Sigmoid colon (tissue), 6 donors: ENCODE measurements at regions not wholly inside any gene's neighbourhood (a gene's known extent, or its start where the extent isn't known, plus 50 kb on each side); places are given as distances from the start of the nearest gene placed in this dataset.

Experiments used
- DNase-seq: peaks from one replicate; pipeline ENCODE4 v3.0.0-alpha.2; 2019
- H3K27ac ChIP-seq, 4 donors: fragments of 200-600 bp; sonication (generic); one replicate each; pipeline ENCODE4 v1.5.1; 2016 to 2019; ENCODE audit warnings: mild to moderate bottlenecking in 1 of 4
- H3K27me3 ChIP-seq, 3 donors: fragments of 200-600 bp; sonication (generic); one replicate each; pipeline ENCODE4 v1.5.1; 2019; ENCODE audit warnings: mild to moderate bottlenecking in 1 of 3
- H3K36me3 ChIP-seq, 4 donors: fragments of 200-600 bp; sonication (generic); one replicate each; pipeline ENCODE4 v1.5.1; 2016 to 2019
- H3K4me1 ChIP-seq, 4 donors: fragments of 200-600 bp; sonication (generic); one replicate each; pipeline ENCODE4 v1.5.1; 2017 to 2019
- H3K4me3 ChIP-seq, 4 donors: fragments of 200-600 bp; sonication (generic); one replicate each; pipeline ENCODE4 v1.5.1; 2017 to 2019; ENCODE audit warnings: mild to moderate bottlenecking in 2 of 4, moderate library complexity in 1 of 4
- H3K9me3 ChIP-seq, 4 donors: fragments of 200-600 bp in 3 of 4; sonication (generic) in 3 of 4; one replicate each; pipeline versions ENCODE4 v1.5.1 to v1.6.1; 2013 to 2019
- EP300 ChIP-seq, 4 donors: sonication (generic); formaldehyde crosslinking; IDR thresholded peaks; one replicate each; pipeline ENCODE4 v1.6.1; 2017; ENCODE audit warnings: antibody characterized with exemption in 4 of 4
- POLR2A ChIP-seq, 2 donors: fragments of 450-650 bp; IDR thresholded peaks; one replicate each; pipeline ENCODE4 v1.6.1; 2016; ENCODE audit warnings: antibody characterized with exemption in 2 of 2, mild to moderate bottlenecking in 2 of 2, moderate library complexity in 2 of 2
- POLR2AphosphoS5 ChIP-seq, 4 donors: sonication (generic); formaldehyde crosslinking; IDR thresholded peaks; one replicate each; pipeline ENCODE4 v1.6.1; 2017; ENCODE audit warnings: antibody characterized with exemption in 4 of 4
- WGBS, 2 donors: extraction: QIAGEN DNeasy Blood & Tissue Kit; methylation state at CpG; one replicate each; pipeline ENCODE4 v1.1.7; 2013; 5-methylcytosine and 5-hydroxymethylcytosine counted together
- intact Hi-C: fragments of 100-400 bp; cut with DNase I; formaldehyde crosslinking; loops from one replicate; pipeline ENCODE4 v1.15.1; 2023
- TF ChIP-seq, protein P1 (sequence below), 4 experiments: fragments of 450-650 bp in 3 of 4; fragments of 200-600 bp in 1 of 4; IDR thresholded peaks; one replicate each; pipeline ENCODE4 v1.5.1; 2016 to 2019; ENCODE audit warnings: antibody characterized with exemption in 4 of 4, mild to moderate bottlenecking in 3 of 4, moderate library complexity in 2 of 4
- donor health status: healthy with polysubstance abuse.
- donor health status: healthy.

DNA sequence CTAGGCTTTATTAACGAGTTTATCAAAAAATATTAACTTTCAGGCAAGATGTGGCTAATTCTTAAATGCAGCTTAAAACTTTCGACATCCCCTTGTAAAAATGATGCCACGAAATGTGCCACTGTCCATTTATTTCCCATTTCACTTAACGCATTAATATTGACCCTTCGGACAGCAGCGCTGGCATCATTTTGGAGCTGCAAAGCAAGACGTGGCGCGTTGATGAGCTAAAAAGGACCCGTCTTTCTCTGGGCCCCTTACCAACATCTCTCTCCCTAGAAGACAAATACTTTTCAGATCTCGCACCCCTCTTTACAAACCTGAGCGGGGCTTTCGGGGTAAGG is 367.9 kb downstream of the MTX2 start:
- 30 to 49% methylated on average over 13 of the region's 13 CpGs for WGBS, 2 donors
- H3K27ac ChIP-seq = peak overlapping the region in 3 of 4 donors; percentile 68 to 80 (median 76)
- H3K4me1 ChIP-seq = peaks cover 0 to 11% (median 3%) of the 10 kb centered on the region in 4 donors
- H3K4me3 ChIP-seq = peak overlapping the region; percentile 52 to 74 (median 65)
- intact Hi-C loops = loop anchor here (5.0 kb wide), 1 partner anchor 370 kb away; the partner anchor contains the start of gene MTX2
- no peaks in the 10 kb centered on the region for H3K36me3 ChIP-seq
- H3K27me3 ChIP-seq = peaks cover 0 to 55% (median 11%) of the 10 kb centered on the region in 3 donors
- no peaks in the 10 kb centered on the region for H3K9me3 ChIP-seq
- TF ChIP-seq POLR2A (IDR thresholded peaks at IDR 0.05) (no peak), POLR2AphosphoS5 (IDR thresholded peaks at IDR 0.05) (no peak), EP300 (IDR thresholded peaks at IDR 0.05) (no peak)
- TF ChIP-seq, protein P1, sequence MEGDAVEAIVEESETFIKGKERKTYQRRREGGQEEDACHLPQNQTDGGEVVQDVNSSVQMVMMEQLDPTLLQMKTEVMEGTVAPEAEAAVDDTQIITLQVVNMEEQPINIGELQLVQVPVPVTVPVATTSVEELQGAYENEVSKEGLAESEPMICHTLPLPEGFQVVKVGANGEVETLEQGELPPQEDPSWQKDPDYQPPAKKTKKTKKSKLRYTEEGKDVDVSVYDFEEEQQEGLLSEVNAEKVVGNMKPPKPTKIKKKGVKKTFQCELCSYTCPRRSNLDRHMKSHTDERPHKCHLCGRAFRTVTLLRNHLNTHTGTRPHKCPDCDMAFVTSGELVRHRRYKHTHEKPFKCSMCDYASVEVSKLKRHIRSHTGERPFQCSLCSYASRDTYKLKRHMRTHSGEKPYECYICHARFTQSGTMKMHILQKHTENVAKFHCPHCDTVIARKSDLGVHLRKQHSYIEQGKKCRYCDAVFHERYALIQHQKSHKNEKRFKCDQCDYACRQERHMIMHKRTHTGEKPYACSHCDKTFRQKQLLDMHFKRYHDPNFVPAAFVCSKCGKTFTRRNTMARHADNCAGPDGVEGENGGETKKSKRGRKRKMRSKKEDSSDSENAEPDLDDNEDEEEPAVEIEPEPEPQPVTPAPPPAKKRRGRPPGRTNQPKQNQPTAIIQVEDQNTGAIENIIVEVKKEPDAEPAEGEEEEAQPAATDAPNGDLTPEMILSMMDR (IDR thresholded peaks at IDR 0.05) = no peak
- DNase-seq = no peak

DNA sequence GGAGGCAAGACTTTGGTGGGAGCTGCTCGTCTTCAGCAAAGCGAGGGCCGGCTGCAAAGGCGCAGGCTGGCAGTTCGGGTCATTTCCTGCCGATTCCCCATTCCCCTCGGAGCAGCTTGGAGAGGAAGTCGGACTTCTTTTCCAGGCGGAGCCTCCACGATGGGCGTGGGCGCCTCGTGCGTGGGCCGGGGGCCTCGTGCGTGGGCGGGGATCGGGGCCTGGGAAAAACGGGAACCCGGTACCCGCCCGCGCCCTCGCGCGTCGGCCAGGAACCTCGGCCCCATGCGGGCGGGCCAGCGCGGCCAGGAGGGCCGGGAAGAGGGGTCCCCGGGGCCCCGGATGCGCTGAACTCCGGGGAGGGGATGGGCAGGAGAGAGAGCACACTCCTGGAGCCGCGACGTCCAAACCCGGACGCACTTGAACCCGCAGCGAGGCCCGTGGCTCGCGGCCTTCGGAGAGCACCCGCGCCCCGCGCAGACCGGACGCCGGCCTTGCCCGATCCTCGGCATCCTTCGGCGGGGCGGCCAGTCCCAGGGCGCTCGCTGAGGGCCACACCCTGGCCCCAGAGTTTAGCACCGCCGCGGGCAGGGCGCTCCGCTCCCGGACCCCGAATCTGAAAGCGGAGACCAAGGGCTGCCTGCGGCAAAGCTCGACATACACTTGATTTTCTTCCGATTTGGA is 368.4 kb downstream of the MTX2 start:
- 2% methylated on average over 74 of the region's 74 CpGs for WGBS, 2 donors
- peak overlapping the region; percentile 52 to 74 (median 65) for H3K4me3 ChIP-seq
- peak overlapping the region; percentile 65 to 80 (median 72) for H3K27ac ChIP-seq
- H3K36me3 ChIP-seq = no peaks in the 10 kb centered on the region
- peak; percentile 81 for DNase-seq
- intact Hi-C loops = loop anchor here (1.0 to 5.0 kb wide), 6 partner anchors 83 to 510 kb away; partner anchors contain the start of genes HOXD8 and MTX2
- peaks cover 0 to 55% (median 11%) of the 10 kb centered on the region in 3 donors for H3K27me3 ChIP-seq
- peak in 3 of 4 donors; percentile 5 to 18 (median 16) for TF ChIP-seq POLR2AphosphoS5 (IDR thresholded peaks at IDR 0.05)
- TF ChIP-seq EP300 (IDR thresholded peaks at IDR 0.05) = no peak
- TF ChIP-seq, protein P1 (IDR thresholded peaks at IDR 0.05) = no peak
- TF ChIP-seq POLR2A (IDR thresholded peaks at IDR 0.05) = no peak
- peaks cover 0 to 11% (median 3%) of the 10 kb centered on the region in 4 donors for H3K4me1 ChIP-seq
- no peaks in the 10 kb centered on the region for H3K9me3 ChIP-seq

DNA sequence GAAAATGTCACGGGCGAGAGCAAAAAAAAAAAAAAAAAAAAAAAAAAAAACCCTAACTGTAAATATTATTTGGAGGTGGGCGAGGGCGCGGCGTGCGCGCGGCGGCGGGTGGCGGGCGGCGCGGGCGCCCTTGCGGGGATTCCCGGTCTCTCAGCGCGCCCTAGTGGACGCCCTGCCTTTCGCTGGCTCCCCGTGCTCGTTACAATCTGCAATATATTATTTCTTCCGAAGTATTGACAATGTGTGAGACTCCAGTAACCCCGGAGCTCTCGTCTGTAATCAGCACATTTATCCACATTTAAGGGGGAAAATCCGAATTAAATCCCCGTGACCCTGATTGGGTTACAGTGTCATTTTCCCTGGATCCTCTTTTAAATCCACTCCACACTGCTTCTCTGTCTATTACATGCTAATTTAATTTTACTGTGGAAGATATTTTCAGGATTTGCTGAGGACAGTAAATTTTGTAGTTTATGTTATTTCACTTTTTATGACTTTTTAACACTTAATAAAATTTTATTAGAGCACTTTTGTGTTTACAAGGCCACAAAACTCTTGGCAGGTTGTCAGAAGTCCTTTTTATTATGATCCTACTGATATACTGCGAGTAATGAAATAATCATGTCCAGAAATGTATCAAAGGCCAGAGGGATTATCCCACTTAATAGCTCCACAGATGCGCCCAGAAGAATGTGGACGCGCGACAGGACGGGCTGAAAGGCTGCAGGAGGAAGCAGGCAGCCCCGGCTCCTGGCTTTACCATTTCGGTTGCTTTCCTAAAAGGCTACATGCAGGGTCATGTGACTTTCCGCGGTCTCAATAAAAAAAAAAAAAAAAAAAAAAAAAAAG is 369.1 kb downstream of the MTX2 start:
- TF ChIP-seq EP300 (IDR thresholded peaks at IDR 0.05) (no peak), POLR2A (IDR thresholded peaks at IDR 0.05) (no peak), POLR2AphosphoS5 (IDR thresholded peaks at IDR 0.05) (no peak)
- TF ChIP-seq, protein P1 (IDR thresholded peaks at IDR 0.05) = peak in 3 of 4 experiments; percentile 13 to 77 (median 33)
- Histone ChIP-seq H3K4me3 (peak overlapping the region; percentile 52 to 74 (median 65)), H3K4me1 (peaks cover 0 to 11% (median 3%) of the 10 kb centered on the region in 4 donors), H3K9me3 (no peaks in the 10 kb centered on the region), H3K27ac (peak overlapping the region; percentile 65 to 80 (median 72)), H3K27me3 (peaks cover 0 to 55% (median 11%) of the 10 kb centered on the region in 3 donors), H3K36me3 (no peaks in the 10 kb centered on the region)
- peak; percentile 86 for DNase-seq
- intact Hi-C loops = loop anchor here (1.0 to 5.0 kb wide), 6 partner anchors 84 to 510 kb away; partner anchors contain the start of genes HOXD8 and MTX2
- WGBS, 2 donors = 1 to 6% methylated on average over 39 of the region's 39 CpGs

DNA sequence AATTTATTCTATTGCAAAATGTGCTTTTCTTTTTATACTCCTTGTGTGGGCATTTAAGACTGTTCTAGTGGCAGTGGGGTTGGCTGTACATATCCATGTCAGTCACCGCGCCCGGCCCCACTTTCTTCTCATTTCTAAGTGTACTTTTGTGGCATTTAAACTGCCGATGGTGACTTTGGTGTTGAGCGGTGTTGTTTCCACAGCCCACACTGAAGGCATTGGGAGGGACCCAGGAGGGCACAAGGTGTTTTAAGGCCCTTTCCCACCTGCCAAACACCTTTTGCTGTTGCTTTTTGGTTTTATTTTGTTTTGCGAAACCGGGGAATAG is 369.7 kb downstream of the MTX2 start:
- peaks cover 0 to 55% (median 11%) of the 10 kb centered on the region in 3 donors for H3K27me3 ChIP-seq
- H3K4me3 ChIP-seq = no peak overlapping the region
- no peaks in the 10 kb centered on the region for H3K36me3 ChIP-seq
- intact Hi-C loops = loop anchor here (2.0 to 5.0 kb wide), 4 partner anchors 84 to 510 kb away; partner anchors contain the start of genes HOXD8 and MTX2
- H3K4me1 ChIP-seq = peaks cover 0 to 11% (median 3%) of the 10 kb centered on the region in 4 donors
- WGBS, 2 donors = 71 to 76% methylated on average over 7 of the region's 7 CpGs
- no peaks in the 10 kb centered on the region for H3K9me3 ChIP-seq
- H3K27ac ChIP-seq = no peak overlapping the region
- no peak for DNase-seq
- TF ChIP-seq EP300 (IDR thresholded peaks at IDR 0.05) = no peak
- no peak for TF ChIP-seq POLR2AphosphoS5 (IDR thresholded peaks at IDR 0.05)
- TF ChIP-seq POLR2A (IDR thresholded peaks at IDR 0.05) = no peak
- TF ChIP-seq, protein P1 (IDR thresholded peaks at IDR 0.05) = no peak
